ENCODE measurements at regions not wholly inside any gene's neighbourhood (a gene's known extent, or its start where the extent isn't known, plus 50 kb on each side); places are given as distances from the start of the nearest gene placed in this dataset.

- Histone ChIP-seq H3K9me2 (replicated peaks; ENCODE audit: insufficient read depth, low read length) (no peaks in the 10 kb centered on the region), H3K27ac (ENCODE audit: low read depth, low read length) (no peak overlapping the region), H4K20me1 (ENCODE audit: low read depth, low read length) (no peaks in the 10 kb centered on the region), H3K79me2 (ENCODE audit: insufficient read depth, low read length) (no peaks in the 10 kb centered on the region), H3K4me3 (ENCODE audit: insufficient read depth, low read length, poor library complexity, severe bottlenecking) (no peak overlapping the region), H3F3A (ENCODE audit: insufficient read depth) (no peaks in the 10 kb centered on the region), H2AFZ (ENCODE audit: low read depth, low read length, severe bottlenecking) (no peak overlapping the region), H3K9me3 (ENCODE audit: insufficient read depth, low read length) (no peaks in the 10 kb centered on the region), H3K9ac (ENCODE audit: low read length) (no peak overlapping the region), H3K27me3 (ENCODE audit: low read length) (no peaks in the 10 kb centered on the region), H3K36me3 (ENCODE audit: low read length) (no peaks in the 10 kb centered on the region), H3K4me2 (ENCODE audit: low read depth, low read length, poor library complexity, severe bottlenecking) (no peak overlapping the region)
- TF ChIP-seq CTCF (IDR thresholded peaks at IDR 0.05; ENCODE audit: insufficient read depth, low read length, poor library complexity, severe bottlenecking) (no peak), EZH2phosphoT487 (conservative IDR thresholded peaks at IDR 0.05; ENCODE audit: low read length) (no peak)
These were observed 85.9 kb upstream of the FOXN3 start for GRCh38 chr14:89502966-89503365.

- no peak overlapping the region for H3K27ac ChIP-seq (ENCODE audit: low read depth, low read length)
- H3K9me3 ChIP-seq (ENCODE audit: insufficient read depth, low read length) = no peaks in the 10 kb centered on the region
- no peak overlapping the region for H3K9ac ChIP-seq (ENCODE audit: low read length)
- no peak overlapping the region for H3K4me3 ChIP-seq (ENCODE audit: insufficient read depth, low read length, poor library complexity, severe bottlenecking)
- no peaks in the 10 kb centered on the region for H3F3A ChIP-seq (ENCODE audit: insufficient read depth)
- H3K36me3 ChIP-seq (ENCODE audit: low read length) = no peaks in the 10 kb centered on the region
- no peak overlapping the region for H2AFZ ChIP-seq (ENCODE audit: low read depth, low read length, severe bottlenecking)
- H3K9me2 ChIP-seq (replicated peaks; ENCODE audit: insufficient read depth, low read length) = no peaks in the 10 kb centered on the region
- no peaks in the 10 kb centered on the region for H3K27me3 ChIP-seq (ENCODE audit: low read length)
- no peak for TF ChIP-seq EZH2phosphoT487 (conservative IDR thresholded peaks at IDR 0.05; ENCODE audit: low read length)
- TF ChIP-seq CTCF (IDR thresholded peaks at IDR 0.05; ENCODE audit: insufficient read depth, low read length, poor library complexity, severe bottlenecking) = no peak
- no peak overlapping the region for H3K4me2 ChIP-seq (ENCODE audit: low read depth, low read length, poor library complexity, severe bottlenecking)
- H3K79me2 ChIP-seq (ENCODE audit: insufficient read depth, low read length) = no peaks in the 10 kb centered on the region
- no peaks in the 10 kb centered on the region for H4K20me1 ChIP-seq (ENCODE audit: low read depth, low read length)
These were observed 84.3 kb upstream of the FOXN3 start for GRCh38 chr14:89501381-89501780.

- Histone ChIP-seq H3K4me3 (ENCODE audit: insufficient read depth, low read length, poor library complexity, severe bottlenecking) (no peak overlapping the region), H3K9me3 (ENCODE audit: insufficient read depth, low read length) (no peaks in the 10 kb centered on the region), H3K36me3 (ENCODE audit: low read length) (no peaks in the 10 kb centered on the region), H3K27me3 (ENCODE audit: low read length) (no peaks in the 10 kb centered on the region), H3K27ac (ENCODE audit: low read depth, low read length) (no peak overlapping the region), H3K9me2 (replicated peaks; ENCODE audit: insufficient read depth, low read length) (no peaks in the 10 kb centered on the region), H3K9ac (ENCODE audit: low read length) (no peak overlapping the region), H3K4me2 (ENCODE audit: low read depth, low read length, poor library complexity, severe bottlenecking) (no peak overlapping the region), H4K20me1 (ENCODE audit: low read depth, low read length) (no peaks in the 10 kb centered on the region), H3K79me2 (ENCODE audit: insufficient read depth, low read length) (no peaks in the 10 kb centered on the region), H3F3A (ENCODE audit: insufficient read depth) (no peaks in the 10 kb centered on the region; the same call in 1 of the 2 replicates), H2AFZ (ENCODE audit: low read depth, low read length, severe bottlenecking) (no peak overlapping the region)
- TF ChIP-seq CTCF (IDR thresholded peaks at IDR 0.05; ENCODE audit: insufficient read depth, low read length, poor library complexity, severe bottlenecking) (no peak), EZH2phosphoT487 (conservative IDR thresholded peaks at IDR 0.05; ENCODE audit: low read length) (no peak)
These were observed 83.3 kb upstream of the FOXN3 start for GRCh38 chr14:89500303-89500702.

All from SU-DHL-6 (cell line).